Stimulated activated CD8-positive, alpha-beta memory T cell treated with anti-CD3 and anti-CD28 coated beads, Interleukin-2, amount 100 ng/mL, for 1 hour (primary cell): ENCODE measurements at regions not wholly inside any gene's neighbourhood (a gene's known extent, or its start where the extent isn't known, plus 50 kb on each side); places are given as distances from the start of the nearest gene placed in this dataset.

Source experiments
- DNase-seq, 2 donors: peaks; one replicate each; pipeline ENCODE4 v3.0.0-alpha.2; 2020; ENCODE audit warnings: low read depth in 2 of 2

DNA sequence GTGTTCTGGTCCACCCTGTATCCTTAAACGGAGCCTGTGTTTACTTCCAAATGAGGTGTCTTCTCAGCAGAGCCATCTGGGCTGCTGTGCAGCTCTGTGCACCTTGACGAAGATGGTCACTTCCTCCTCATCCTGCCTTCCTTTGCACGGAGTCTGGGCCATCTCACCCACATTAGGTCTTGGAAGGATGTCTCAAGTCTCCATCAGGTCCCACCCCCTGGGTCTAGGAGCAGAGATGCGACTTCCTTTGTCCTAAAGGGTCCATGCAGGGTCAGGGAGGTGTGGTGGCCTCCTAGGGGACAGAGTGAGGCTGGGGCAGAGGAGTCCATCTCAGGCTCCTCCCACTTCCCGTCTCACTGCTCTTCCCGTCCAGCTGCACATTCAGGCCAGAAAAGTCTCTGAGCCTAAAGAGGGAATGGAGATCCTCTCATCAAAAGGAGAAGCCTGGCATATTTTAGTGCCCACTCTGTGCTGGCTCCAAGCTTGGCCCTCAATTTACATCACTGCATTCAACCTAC lies 209.2 kb downstream of the MATN1 start:
- no peak for DNase-seq

- DNase-seq, result no peak
These were observed 209.8 kb downstream of the MATN1 start for GRCh38 chr1:30513396-30514136.

DNA sequence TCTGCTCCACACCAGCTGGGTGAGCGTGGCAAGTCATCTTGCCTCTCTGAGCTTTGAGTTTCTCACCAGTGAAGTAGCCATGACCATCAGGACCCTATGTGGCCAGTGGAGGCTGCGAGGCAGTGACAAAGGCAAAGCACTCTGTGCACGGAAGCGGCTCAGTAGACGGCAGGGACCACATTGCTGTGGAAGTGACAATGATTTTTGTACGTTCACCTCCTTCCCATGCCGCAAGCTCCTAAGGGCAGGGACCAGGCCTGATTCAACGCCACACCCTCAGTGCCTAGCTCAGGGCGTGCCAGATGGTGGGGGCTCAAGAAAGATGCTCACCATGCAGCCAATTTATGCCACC lies 210.5 kb downstream of the MATN1 start:
- no peak for DNase-seq

DNA sequence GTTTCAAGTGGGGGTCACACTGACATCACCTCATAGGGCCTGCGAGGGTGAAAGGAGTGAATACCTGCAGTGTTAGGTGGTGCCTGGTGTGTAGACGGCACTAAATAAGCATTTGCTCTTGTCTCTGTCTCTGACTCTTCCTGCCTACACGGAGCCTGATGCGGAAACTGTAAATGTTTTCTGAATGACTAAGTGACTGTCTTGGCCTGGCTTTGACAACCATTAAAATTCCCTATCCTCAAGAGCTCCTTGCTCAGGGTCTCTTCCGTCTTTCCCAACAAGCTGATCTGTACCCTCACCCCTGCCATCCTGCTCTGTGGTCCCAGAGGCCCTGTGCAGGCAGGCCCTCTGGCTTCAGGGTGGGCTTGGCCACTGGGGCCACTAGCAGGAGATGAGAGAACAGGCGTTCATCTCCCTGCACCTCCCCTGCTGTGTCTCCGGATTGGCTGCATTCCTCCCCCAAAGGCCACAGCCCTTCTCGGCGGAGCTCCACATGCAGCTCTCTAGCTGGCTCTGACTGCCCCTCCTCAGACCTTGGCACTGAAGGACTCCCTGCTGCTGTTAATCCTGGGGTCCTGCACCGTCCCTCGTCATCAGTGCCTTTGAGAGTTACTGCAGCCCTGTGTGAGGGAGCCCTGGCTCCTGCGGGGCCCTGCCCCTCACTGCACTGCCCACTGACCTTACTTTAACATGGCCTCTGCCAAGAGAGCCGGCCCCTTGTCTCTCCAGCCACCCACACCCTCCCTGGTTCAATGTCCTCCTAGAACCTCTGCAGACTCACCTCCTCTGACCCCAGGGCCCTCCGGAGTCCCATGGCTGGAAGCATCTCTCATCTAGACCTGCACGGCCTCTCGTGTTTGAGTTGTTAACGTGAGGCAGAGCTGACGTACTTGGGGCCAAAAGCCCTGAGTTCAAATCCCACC lies 211.1 kb downstream of the MATN1 start:
- no peak for DNase-seq

DNA sequence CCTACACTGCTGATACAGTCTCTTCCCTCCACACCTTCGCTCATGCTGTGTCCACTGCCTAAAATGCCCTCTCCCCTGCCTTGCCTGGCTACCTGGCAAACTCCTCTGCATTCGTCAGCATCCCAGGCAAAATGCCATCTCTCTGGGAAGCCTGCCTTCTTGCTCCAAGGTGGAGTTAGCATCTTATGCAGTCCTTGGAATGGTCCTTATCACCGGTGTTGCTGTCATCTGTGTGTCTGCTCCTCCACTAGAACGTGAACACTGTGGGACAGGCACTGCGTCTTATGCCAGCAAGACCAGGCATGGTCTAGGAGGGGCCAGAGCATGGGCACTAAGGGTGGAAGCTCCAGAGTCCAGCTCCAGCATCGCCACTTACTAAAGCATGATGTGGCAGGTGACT lies 211.8 kb downstream of the MATN1 start:
- DNase-seq, result no peak

- DNase-seq, result no peak
These were observed 212.3 kb downstream of the MATN1 start for GRCh38 chr1:30511106-30511505.

DNA sequence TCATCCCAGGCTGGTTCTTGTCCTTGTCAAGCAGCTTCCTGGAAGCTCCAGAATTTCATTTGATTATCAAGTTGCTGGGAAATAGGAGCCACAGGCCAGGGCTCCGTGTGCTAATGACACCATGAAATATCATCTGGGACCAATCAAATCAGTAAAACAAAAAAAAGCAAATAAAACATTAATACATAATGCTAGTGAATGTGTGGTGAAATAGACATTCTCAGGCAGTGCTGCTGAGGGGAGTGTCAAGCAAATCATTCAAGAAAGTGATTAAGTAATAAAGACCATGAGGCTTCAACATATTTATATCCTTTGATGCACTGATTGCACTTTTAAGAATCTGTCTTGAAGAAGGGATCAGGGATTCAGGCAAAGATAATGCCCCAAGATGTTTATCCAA lies 213.7 kb downstream of the MATN1 start:
- no peak for DNase-seq

DNA sequence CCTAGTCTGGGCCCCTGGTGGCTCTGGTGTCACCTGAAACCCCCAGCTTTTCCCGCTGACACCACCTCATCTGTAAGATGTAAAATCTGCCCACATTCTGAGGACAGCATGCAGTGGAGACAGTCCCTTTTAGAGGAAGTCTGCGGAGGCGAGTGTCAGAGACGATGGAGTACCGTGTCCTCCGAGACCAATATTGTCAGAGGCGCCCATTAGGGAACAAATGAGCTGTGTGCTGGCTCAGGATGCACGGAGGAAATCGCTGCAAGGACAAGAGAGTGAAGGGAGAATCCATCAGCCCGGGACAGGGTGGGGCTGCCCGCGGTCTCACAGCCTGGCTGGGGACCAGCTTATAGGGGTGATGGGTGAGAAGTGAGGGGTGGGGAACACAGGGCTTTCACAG lies 214.8 kb downstream of the MATN1 start:
- no peak for DNase-seq

DNA sequence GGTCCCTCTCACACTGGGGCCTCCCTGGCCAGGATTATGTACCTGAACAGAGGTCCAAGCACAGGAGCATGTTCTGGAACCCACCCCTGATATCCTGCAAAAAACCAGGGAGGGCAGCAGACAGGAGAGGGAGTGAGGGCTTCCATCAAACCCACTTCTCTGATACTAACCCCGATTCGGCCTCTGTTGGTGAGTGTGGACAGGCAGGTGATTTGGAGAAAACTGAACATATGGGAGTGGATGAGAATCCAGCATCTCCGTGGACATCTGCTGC lies 215.3 kb downstream of the MATN1 start:
- no peak for DNase-seq

DNA sequence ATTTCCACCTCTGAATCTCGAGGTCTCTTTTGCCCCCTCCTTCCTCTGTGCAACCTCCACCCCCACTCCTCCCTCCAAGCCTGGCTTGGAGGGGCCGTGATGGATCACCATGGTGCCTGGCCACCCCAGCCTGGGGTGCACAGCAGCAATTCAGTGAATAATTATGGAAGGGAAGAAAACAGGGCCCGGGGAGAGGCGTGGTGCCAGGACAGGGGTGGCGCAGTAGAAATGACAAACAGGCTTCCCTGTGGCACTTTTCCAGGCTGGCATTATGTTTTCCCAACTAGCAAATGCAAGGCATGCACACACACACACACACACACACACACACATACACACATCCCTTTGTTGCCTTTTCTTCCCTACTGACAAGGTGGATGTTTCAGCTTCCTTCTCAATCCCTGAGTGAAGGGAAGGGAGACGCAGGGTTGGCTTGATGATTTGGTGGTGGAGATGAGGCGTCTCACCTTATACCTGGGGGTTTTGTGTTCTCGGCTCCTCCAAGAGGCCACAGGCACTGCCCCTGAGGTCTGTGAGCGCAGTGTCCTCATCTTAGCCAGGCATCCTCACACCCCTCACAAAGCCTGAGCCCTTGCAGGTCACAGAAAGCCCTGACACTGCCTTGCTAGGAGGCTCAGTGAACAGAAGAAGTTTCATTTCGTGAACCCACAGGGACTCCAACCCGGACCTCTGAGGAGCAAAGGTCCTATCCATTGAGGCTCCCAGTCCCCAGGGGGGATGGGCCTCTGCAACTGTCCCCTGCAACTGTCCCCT lies 215.8 kb downstream of the MATN1 start:
- DNase-seq, result no peak

GRCh38 chr1:30507016-30507312 lies 216.4 kb downstream of the MATN1 start:
- no peak for DNase-seq

- DNase-seq, result no peak
These were observed 216.9 kb downstream of the MATN1 start for GRCh38 chr1:30506291-30507015.

- no peak for DNase-seq
These were observed 217.5 kb downstream of the MATN1 start for GRCh38 chr1:30505853-30506252.

DNA sequence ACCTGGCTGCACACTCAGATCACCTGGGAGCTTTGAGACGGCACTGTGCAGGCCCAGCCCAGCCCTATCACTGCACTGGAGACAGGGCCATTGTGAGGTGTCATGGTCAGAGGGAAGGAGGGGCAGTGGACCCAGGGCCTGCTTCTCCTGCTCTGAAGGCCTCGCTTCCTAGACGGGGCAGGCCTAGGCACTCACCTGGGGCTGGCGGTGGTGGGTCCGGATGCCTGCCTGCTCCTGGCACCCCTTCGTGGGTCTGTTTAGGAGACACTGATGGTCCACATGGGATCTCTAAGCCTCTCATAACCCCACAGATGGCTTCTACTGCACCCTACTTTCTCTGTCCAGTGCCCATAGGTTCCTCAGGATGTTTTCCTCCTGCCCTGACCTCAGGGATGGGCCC lies 230.9 kb downstream of the MATN1 start:
- DNase-seq, result no peak

GRCh38 chr1:30491831-30492230 lies 231.6 kb downstream of the MATN1 start:
- DNase-seq, result no peak

GRCh38 chr1:30490554-30491053 lies 232.8 kb downstream of the MATN1 start:
- DNase-seq, result no peak

- DNase-seq, result no peak
These were observed 233.5 kb downstream of the MATN1 start for GRCh38 chr1:30489737-30490389.

GRCh38 chr1:30488324-30488913 lies 235.0 kb downstream of the MATN1 start:
- DNase-seq, result no peak

DNA sequence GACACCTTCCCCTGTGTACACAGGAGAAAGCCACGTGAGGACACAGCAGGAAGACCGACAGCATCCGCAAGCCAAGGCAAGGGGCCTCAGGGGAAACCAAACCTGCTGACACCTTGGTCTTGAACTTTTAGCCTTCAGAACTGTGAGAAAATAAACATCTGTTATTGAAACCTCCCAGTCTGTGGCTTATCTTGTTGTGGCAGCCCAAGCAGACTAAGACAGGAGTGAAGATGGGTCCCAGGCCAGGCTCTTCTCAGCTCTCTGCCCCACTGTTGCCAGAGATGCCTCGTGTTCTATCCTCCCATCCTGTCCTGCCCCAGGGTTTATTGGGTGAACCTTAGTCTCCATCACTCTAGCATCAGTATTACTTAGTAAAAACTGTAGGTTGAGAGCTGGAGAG lies 236.3 kb downstream of the MATN1 start:
- DNase-seq, result no peak

DNA sequence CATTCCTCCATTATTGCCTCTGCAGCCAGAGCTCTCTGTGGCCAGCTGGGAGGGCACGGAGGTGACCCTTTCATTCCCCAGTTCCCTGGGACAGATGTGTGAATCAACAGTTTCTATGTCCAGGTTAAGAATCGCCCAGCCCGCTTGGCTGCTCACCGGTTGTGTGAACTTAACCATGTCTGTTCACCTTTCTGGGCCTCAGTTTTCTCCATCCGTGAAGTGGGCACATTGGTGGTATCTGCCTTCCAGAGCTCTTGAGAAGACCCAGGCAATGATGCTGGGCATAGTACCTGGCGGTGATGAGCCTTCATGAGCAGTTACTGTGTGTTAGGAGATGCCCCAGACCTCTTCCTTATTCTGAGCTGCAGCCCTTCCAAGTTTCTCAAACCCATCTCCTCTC lies 238.3 kb downstream of the MATN1 start:
- no peak for DNase-seq

DNA sequence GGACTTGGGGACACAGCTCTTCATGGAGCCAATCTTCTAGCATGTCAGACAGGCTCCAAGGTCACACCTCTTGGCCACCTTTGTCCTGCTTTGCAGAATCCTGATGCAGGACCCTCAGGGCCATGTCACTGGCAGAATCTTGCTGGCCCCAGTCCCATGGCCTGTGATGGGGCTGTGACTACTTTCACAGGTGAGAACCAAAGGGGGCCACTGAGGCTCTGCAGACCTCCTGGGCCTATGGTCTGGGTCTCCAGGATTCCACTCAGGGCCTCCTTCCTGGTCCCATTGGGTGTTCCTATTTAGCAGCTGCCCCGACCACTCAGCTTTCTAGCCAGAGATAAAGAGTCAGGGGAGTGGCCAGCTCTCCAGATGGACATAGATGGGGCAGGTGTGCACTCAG lies 238.7 kb downstream of the MATN1 start:
- no peak for DNase-seq
